Stimulated activated naive CD8-positive, alpha-beta T cell treated with anti-CD3 and anti-CD28 coated beads, Interleukin-15, Interleukin-2, amounts not matched to agents 100 ng/mL and 50 ng/mL, for 24 hours (primary cell): ENCODE measurements at regions not wholly inside any gene's neighbourhood (a gene's known extent, or its start where the extent isn't known, plus 50 kb on each side); places are given as distances from the start of the nearest gene placed in this dataset.
"Not testable (repeated sequence)": the region's sequence is repeated elsewhere in the genome, so short reads cannot be mapped to it uniquely, and the experiment has no call there.

ENCODE experiments used
- H3K27ac Mint-ChIP-seq: one replicate; pipeline ENCODE4 v1.8.0; 2021; ENCODE audit warnings: mild to moderate bottlenecking, mixed read lengths
- H3K27me3 Mint-ChIP-seq: one replicate; pipeline ENCODE4 v1.8.0; 2021; ENCODE audit warnings: mixed read lengths
- H3K36me3 Mint-ChIP-seq: one replicate; pipeline ENCODE4 v1.8.0; 2021; ENCODE audit warnings: low read depth, mixed read lengths
- H3K4me1 Mint-ChIP-seq: one replicate; pipeline ENCODE4 v1.8.0; 2021; ENCODE audit warnings: low read depth, mixed read lengths
- H3K4me3 Mint-ChIP-seq: one replicate; pipeline ENCODE4 v1.8.0; 2021; ENCODE audit warnings: mild to moderate bottlenecking, mixed read lengths
- H3K9me3 Mint-ChIP-seq: one replicate; pipeline ENCODE4 v1.8.0; 2021; ENCODE audit warnings: mixed read lengths

DNA sequence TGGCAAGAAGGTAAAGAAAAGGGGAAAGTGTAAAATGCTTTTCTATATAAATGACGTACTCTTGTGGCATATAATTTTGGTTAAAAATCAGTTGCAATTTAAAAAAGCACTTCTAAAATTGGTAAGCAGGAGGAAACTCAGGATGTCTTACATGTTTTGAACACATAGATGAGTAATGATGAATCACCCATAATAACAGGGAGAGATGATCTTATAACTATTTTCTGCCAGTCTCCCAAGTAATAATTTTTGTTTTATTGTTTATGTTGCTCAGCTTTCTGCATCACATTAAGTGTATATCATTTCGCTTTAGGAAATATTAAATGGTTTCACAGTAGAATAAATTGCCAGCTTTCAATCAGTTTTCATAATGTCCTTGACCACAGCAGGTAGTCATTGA is 1430.7 kb upstream of the PCDH20 start:
- Mint-ChIP-seq H3K36me3 (no peaks in the 10 kb centered on the region), H3K4me3 (no peak overlapping the region), H3K9me3 (peaks cover 7% of the 10 kb centered on the region), H3K27me3 (no peaks in the 10 kb centered on the region), H3K4me1 (no peaks in the 10 kb centered on the region), H3K27ac (no peak overlapping the region)

DNA sequence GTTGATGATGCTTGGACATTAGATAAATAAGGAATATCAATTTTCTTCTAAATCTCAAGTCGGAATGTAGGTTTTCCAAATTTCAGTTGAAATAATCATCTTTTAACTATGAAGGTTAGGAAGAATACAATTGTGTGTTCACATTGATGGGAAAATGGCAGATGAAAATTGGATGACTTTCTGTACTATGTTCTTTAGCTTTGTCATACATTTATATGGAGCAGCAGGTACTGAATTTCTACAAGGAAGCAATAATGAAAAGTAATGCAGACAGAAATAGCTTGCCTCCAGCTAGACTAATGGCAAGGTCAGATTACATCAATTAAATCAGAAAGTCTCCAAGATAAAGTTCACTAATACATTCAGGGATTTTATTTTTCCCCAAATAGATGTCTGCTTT is 1423.7 kb upstream of the PCDH20 start:
- no peak overlapping the region for H3K27ac Mint-ChIP-seq
- H3K4me3 Mint-ChIP-seq: no peak overlapping the region
- H3K27me3 Mint-ChIP-seq: no peaks in the 10 kb centered on the region
- no peaks in the 10 kb centered on the region for H3K36me3 Mint-ChIP-seq
- H3K9me3 Mint-ChIP-seq: peaks cover 3% of the 10 kb centered on the region
- no peaks in the 10 kb centered on the region for H3K4me1 Mint-ChIP-seq

- Mint-ChIP-seq H3K27ac (no peak overlapping the region), H3K36me3 (no peaks in the 10 kb centered on the region), H3K4me1 (no peaks in the 10 kb centered on the region), H3K4me3 (no peak overlapping the region), H3K9me3 (peaks cover 3% of the 10 kb centered on the region), H3K27me3 (no peaks in the 10 kb centered on the region)
Measured at GRCh38 chr13:62838929-62839328, 1423.3 kb upstream of the PCDH20 start.

DNA sequence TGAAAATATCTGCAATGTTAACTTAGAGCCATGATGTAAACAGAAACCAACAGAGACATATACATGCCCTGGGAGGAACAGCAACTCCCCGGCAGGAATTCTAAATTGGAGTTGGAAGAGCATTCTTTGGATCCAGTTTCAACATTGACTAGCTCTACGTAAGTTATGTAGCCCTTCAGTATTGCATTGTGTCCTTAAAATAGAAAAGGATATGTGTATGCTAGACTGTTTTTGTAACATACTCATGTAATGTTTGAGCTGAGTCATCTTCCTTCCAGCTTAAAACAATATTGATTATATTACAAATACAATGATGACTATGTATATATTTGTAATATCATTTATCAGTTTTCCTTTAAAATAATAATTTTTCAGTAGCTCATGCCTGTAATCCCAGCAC is 1422.2 kb upstream of the PCDH20 start:
- Mint-ChIP-seq H3K9me3 (no peaks in the 10 kb centered on the region), H3K4me1 (no peaks in the 10 kb centered on the region), H3K27me3 (no peaks in the 10 kb centered on the region), H3K4me3 (no peak overlapping the region), H3K36me3 (no peaks in the 10 kb centered on the region), H3K27ac (no peak overlapping the region)

GRCh38 chr13:62829486-62829885 is 1413.8 kb upstream of the PCDH20 start:
- peaks cover 9% of the 10 kb centered on the region for H3K9me3 Mint-ChIP-seq
- H3K27ac Mint-ChIP-seq: no peak overlapping the region
- H3K36me3 Mint-ChIP-seq: no peaks in the 10 kb centered on the region
- no peak overlapping the region for H3K4me3 Mint-ChIP-seq
- no peaks in the 10 kb centered on the region for H3K4me1 Mint-ChIP-seq
- no peaks in the 10 kb centered on the region for H3K27me3 Mint-ChIP-seq

GRCh38 chr13:62799931-62800436 is 1384.3 kb upstream of the PCDH20 start:
- Mint-ChIP-seq H3K27me3 (no peaks in the 10 kb centered on the region), H3K4me3 (no peak overlapping the region), H3K36me3 (no peaks in the 10 kb centered on the region), H3K27ac (no peak overlapping the region), H3K9me3 (peaks cover 10% of the 10 kb centered on the region), H3K4me1 (no peaks in the 10 kb centered on the region)

GRCh38 chr13:62799038-62799535 is 1383.4 kb upstream of the PCDH20 start:
- no peaks in the 10 kb centered on the region for H3K4me1 Mint-ChIP-seq
- peaks cover 10% of the 10 kb centered on the region for H3K9me3 Mint-ChIP-seq
- H3K27ac Mint-ChIP-seq: no peak overlapping the region
- no peaks in the 10 kb centered on the region for H3K27me3 Mint-ChIP-seq
- no peaks in the 10 kb centered on the region for H3K36me3 Mint-ChIP-seq
- H3K4me3 Mint-ChIP-seq: no peak overlapping the region

- no peaks in the 10 kb centered on the region for H3K4me1 Mint-ChIP-seq
- H3K9me3 Mint-ChIP-seq: no peaks in the 10 kb centered on the region
- H3K4me3 Mint-ChIP-seq: no peak overlapping the region
- no peaks in the 10 kb centered on the region for H3K36me3 Mint-ChIP-seq
- no peaks in the 10 kb centered on the region for H3K27me3 Mint-ChIP-seq
- no peak overlapping the region for H3K27ac Mint-ChIP-seq
Measured at GRCh38 chr13:62793850-62794249, 1378.2 kb upstream of the PCDH20 start.

- H3K27ac Mint-ChIP-seq: no peak overlapping the region
- H3K9me3 Mint-ChIP-seq: peaks cover 8% of the 10 kb centered on the region
- H3K4me1 Mint-ChIP-seq: no peaks in the 10 kb centered on the region
- H3K4me3 Mint-ChIP-seq: no peak overlapping the region
- H3K36me3 Mint-ChIP-seq: no peaks in the 10 kb centered on the region
- no peaks in the 10 kb centered on the region for H3K27me3 Mint-ChIP-seq
Measured at GRCh38 chr13:62781866-62782265, 1366.2 kb upstream of the PCDH20 start.

- Mint-ChIP-seq H3K27me3 (no peaks in the 10 kb centered on the region), H3K27ac (no peak overlapping the region), H3K4me3 (no peak overlapping the region), H3K9me3 (peaks cover 8% of the 10 kb centered on the region), H3K36me3 (no peaks in the 10 kb centered on the region), H3K4me1 (no peaks in the 10 kb centered on the region)
Measured at GRCh38 chr13:62779161-62779560, 1363.5 kb upstream of the PCDH20 start.

DNA sequence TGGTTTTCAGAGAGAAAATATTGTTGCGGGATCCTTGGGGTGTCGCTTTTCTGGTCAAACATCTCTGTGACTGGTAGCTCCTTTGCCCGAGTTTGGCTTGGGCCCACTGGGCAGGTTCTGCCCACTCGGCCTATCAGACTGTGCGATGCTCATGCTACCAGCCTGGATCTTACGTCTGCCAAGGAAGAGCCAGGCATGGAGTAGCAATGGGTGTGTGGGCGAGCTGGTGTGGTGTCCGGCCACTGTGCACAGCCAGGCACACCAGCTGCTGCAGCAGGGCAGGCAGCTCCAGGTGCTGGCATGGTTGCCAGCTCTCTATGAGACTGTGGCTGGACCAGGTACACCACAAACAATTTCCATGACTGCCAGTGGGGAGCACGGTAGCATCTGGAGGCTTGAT is 1351.8 kb upstream of the PCDH20 start:
- no peaks in the 10 kb centered on the region for H3K36me3 Mint-ChIP-seq
- H3K9me3 Mint-ChIP-seq: no peaks in the 10 kb centered on the region
- H3K27me3 Mint-ChIP-seq: no peaks in the 10 kb centered on the region

DNA sequence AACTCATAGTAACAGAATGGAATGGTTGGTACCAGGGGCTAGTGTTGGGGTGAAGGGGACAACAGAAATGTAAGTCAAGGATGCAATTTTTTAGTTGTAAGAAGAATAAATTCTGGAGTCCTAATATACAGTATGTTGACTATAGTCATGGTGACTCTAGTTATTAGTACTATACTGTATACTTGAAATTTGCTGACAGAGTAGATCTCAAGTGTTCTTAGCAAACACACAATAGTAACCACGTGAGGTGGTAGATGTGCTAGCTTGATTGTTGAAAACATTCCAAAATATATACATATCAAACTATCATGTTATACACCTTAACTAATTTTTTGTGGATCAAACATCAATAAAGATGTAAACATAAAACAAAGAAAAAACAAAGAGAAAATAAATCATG is 1345.1 kb upstream of the PCDH20 start:
- Mint-ChIP-seq H3K4me3 (no peak overlapping the region), H3K4me1 (no peaks in the 10 kb centered on the region), H3K27me3 (no peaks in the 10 kb centered on the region), H3K27ac (no peak overlapping the region), H3K36me3 (no peaks in the 10 kb centered on the region), H3K9me3 (peaks cover 9% of the 10 kb centered on the region)

More for the DNA sequence above, 1351.8 kb upstream of the PCDH20 start:
- Mint-ChIP-seq H3K4me3 (no peak overlapping the region), H3K27ac (no peak overlapping the region), H3K4me1 (no peaks in the 10 kb centered on the region)

GRCh38 chr13:62747629-62748028 is 1332.0 kb upstream of the PCDH20 start:
- H3K4me1 Mint-ChIP-seq: no peaks in the 10 kb centered on the region
- H3K27ac Mint-ChIP-seq: no peak overlapping the region
- peaks cover 3% of the 10 kb centered on the region for H3K9me3 Mint-ChIP-seq

GRCh38 chr13:62747152-62747551 is 1331.5 kb upstream of the PCDH20 start:
- Mint-ChIP-seq H3K9me3 (peaks cover 3% of the 10 kb centered on the region), H3K4me3 (no peak overlapping the region), H3K36me3 (no peaks in the 10 kb centered on the region), H3K27me3 (no peaks in the 10 kb centered on the region), H3K27ac (no peak overlapping the region), H3K4me1 (no peaks in the 10 kb centered on the region)

More at GRCh38 chr13:62747629-62748028, 1332.0 kb upstream of the PCDH20 start:
- no peak overlapping the region for H3K4me3 Mint-ChIP-seq
- H3K27me3 Mint-ChIP-seq: no peaks in the 10 kb centered on the region
- H3K36me3 Mint-ChIP-seq: no peaks in the 10 kb centered on the region

DNA sequence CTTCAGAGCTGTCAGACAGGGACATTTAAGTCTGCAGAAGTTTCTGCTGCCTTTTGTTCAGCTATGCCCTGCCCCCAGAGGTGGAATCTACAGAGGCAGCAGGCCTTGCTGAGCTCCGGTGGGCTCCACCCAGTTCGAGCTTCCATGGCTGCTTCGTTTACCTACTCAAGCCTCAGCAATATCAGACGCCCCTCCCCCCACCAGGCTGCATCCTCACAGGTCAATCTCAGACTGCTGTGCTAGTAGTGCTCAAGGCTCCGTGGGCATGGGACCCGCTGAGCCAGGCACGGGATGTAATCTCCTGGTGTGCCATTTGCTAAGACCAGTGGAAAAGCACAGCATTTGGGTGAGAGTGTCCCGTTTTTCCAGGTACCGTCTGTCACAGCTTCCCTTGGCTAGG is 1314.1 kb upstream of the PCDH20 start:
- H3K36me3 Mint-ChIP-seq, H3K4me1 Mint-ChIP-seq, H3K27me3 Mint-ChIP-seq, H3K27ac Mint-ChIP-seq, H3K4me3 Mint-ChIP-seq: not testable (repeated sequence)
- peaks cover 12% of the 10 kb centered on the region for H3K9me3 Mint-ChIP-seq

DNA sequence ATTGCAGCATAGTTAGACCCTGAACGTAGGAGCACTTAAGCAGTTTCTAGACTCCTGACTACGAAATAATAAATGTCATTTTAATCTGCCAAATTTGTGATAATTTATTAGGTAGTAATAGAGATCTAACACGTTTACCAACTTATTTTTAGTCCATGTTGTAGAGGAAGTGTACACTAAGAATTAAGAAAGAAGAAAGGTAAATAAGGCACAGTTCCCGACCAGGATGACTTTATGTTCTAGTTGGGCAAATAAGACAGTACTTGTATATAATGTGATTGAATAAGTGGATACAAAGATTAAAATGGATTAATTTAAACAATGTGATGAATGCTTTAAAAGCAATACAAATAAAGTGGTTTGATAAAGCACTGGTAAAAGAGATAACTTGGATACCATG is 1306.2 kb upstream of the PCDH20 start:
- no peaks in the 10 kb centered on the region for H3K36me3 Mint-ChIP-seq
- H3K9me3 Mint-ChIP-seq: no peaks in the 10 kb centered on the region
- no peak overlapping the region for H3K4me3 Mint-ChIP-seq
- no peak overlapping the region for H3K27ac Mint-ChIP-seq
- H3K27me3 Mint-ChIP-seq: no peaks in the 10 kb centered on the region
- no peaks in the 10 kb centered on the region for H3K4me1 Mint-ChIP-seq
